ENCODE measurements at regions not wholly inside any gene's neighbourhood (a gene's known extent, or its start where the extent isn't known, plus 50 kb on each side); places are given as distances from the start of the nearest gene placed in this dataset.

GRCh38 chr2:59961746-59962145 lies 591.7 kb downstream of the BCL11A start:
- Histone ChIP-seq H3K9me2 (ENCODE audit: insufficient read depth, low read length) (no peaks in the 10 kb centered on the region), H3K9ac (ENCODE audit: low read length) (no peak overlapping the region), H4K20me1 (ENCODE audit: insufficient read depth) (no peaks in the 10 kb centered on the region), H3K79me2 (replicated peaks; ENCODE audit: insufficient read depth, low read length) (no peaks in the 10 kb centered on the region), H3K4me3 (ENCODE audit: low read length) (no peak overlapping the region), H3K4me2 (ENCODE audit: low read length) (no peak overlapping the region), H3F3A (ENCODE audit: insufficient read depth, low read length, poor library complexity, severe bottlenecking) (no peaks in the 10 kb centered on the region), H3K9me3 (ENCODE audit: low read length) (no peaks in the 10 kb centered on the region), H3K27ac (ENCODE audit: low read length) (no peak overlapping the region), H3K27me3 (ENCODE audit: insufficient read depth, low read depth, low read length) (no peaks in the 10 kb centered on the region), H3K36me3 (ENCODE audit: insufficient read depth, low read length) (no peaks in the 10 kb centered on the region), H2AFZ (ENCODE audit: low read depth, low read length) (no peak overlapping the region)
- TF ChIP-seq POLR2AphosphoS5 (IDR thresholded peaks at IDR 0.05) (no peak), CTCF (IDR thresholded peaks at IDR 0.05; ENCODE audit: poor library complexity, severe bottlenecking) (no peak), REST (IDR thresholded peaks at IDR 0.05; ENCODE audit: borderline replicate concordance) (no peak), MXI1 (conservative IDR thresholded peaks at IDR 0.05; ENCODE audit: poor library complexity, severe bottlenecking) (no peak), SMC3 (conservative IDR thresholded peaks at IDR 0.05; ENCODE audit: poor library complexity) (no peak), EP300 (conservative IDR thresholded peaks at IDR 0.05; ENCODE audit: poor library complexity, severe bottlenecking) (no peak), TAF1 (IDR thresholded peaks at IDR 0.05; ENCODE audit: low read depth) (no peak), RAD21 (conservative IDR thresholded peaks at IDR 0.05) (no peak), EZH2 (IDR thresholded peaks at IDR 0.05; ENCODE audit: borderline replicate concordance, insufficient read depth, low read length, poor library complexity, severe bottlenecking) (no peak)

- Histone ChIP-seq H3K9me2 (ENCODE audit: insufficient read depth, low read length) (no peaks in the 10 kb centered on the region), H3K4me2 (ENCODE audit: low read length) (no peak overlapping the region), H3F3A (ENCODE audit: insufficient read depth, low read length, poor library complexity, severe bottlenecking) (no peaks in the 10 kb centered on the region), H3K36me3 (ENCODE audit: insufficient read depth, low read length) (no peaks in the 10 kb centered on the region), H2AFZ (ENCODE audit: low read depth, low read length) (no peak overlapping the region), H3K9ac (ENCODE audit: low read length) (no peak overlapping the region), H3K27ac (ENCODE audit: low read length) (no peak overlapping the region), H3K4me3 (ENCODE audit: low read length) (no peak overlapping the region), H4K20me1 (ENCODE audit: insufficient read depth) (no peaks in the 10 kb centered on the region), H3K9me3 (ENCODE audit: low read length) (no peaks in the 10 kb centered on the region), H3K79me2 (replicated peaks; ENCODE audit: insufficient read depth, low read length) (no peaks in the 10 kb centered on the region), H3K27me3 (ENCODE audit: insufficient read depth, low read depth, low read length) (no peaks in the 10 kb centered on the region)
- TF ChIP-seq CTCF (IDR thresholded peaks at IDR 0.05; ENCODE audit: poor library complexity, severe bottlenecking) (no peak), EZH2 (IDR thresholded peaks at IDR 0.05; ENCODE audit: borderline replicate concordance, insufficient read depth, low read length, poor library complexity, severe bottlenecking) (no peak), TAF1 (IDR thresholded peaks at IDR 0.05; ENCODE audit: low read depth) (no peak), REST (IDR thresholded peaks at IDR 0.05; ENCODE audit: borderline replicate concordance) (no peak), POLR2AphosphoS5 (IDR thresholded peaks at IDR 0.05) (no peak), RAD21 (conservative IDR thresholded peaks at IDR 0.05) (no peak), MXI1 (conservative IDR thresholded peaks at IDR 0.05; ENCODE audit: poor library complexity, severe bottlenecking) (no peak), SMC3 (conservative IDR thresholded peaks at IDR 0.05; ENCODE audit: poor library complexity) (no peak), EP300 (conservative IDR thresholded peaks at IDR 0.05; ENCODE audit: poor library complexity, severe bottlenecking) (no peak)
Measured at GRCh38 chr2:59959944-59960343, 593.5 kb downstream of the BCL11A start.
